Kidney glomerular epithelial cell (primary cell): ENCODE measurements at regions not wholly inside any gene's neighbourhood (a gene's known extent, or its start where the extent isn't known, plus 50 kb on each side); places are given as distances from the start of the nearest gene placed in this dataset.

Experiments used
- DNase-seq: peaks from one replicate; lab custom pipeline; 2025; lab: John Stamatoyannopoulos, UW

DNA sequence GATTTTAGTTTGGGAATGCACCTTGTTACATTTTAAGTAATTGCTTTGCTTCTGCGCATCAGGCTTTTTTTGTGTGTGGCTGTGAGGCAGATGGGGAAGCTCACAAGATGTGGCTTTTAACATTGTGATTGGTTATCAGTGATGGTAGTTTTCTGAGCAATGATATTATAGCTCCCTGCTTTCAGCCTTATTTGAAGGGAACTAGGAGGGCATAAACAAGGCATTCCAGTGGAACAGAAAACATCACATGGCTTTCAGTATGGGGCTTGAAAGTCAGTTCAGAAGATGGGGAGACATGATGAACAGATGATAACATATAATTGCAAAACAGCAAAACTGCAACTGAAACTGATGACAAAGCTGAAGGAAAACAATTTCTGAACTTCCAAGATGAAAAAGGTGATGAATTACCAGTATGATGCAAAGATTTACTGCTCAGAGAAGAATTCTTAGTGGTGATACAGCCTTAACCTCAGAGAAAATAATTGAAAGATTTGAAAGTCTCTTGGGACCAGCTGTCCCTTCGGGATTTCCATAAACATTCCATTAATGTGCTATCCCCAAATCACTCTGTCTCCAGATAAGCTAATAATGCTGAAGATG lies 439.7 kb downstream of the RND3 start:
- peak; percentile 8 for DNase-seq

DNA sequence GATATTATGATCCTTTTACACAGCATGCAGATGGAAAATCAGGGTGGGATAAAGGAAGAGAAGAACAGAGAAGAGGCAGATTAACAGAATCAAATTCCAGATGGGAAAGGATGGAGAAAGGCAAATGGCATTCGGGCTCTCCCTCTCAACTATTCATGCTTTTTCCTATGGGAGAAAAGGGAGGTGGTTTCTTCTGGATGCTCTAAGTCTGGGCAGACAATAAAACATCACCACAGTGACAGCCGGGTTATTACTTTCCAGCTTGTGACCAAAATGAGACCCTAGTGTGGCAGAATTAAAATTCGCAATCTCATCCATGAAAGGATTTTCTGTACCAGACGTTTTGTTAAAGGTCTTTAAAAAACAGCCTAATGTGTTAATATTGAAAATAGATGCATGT lies 440.7 kb downstream of the RND3 start:
- DNase-seq, result no peak

DNA sequence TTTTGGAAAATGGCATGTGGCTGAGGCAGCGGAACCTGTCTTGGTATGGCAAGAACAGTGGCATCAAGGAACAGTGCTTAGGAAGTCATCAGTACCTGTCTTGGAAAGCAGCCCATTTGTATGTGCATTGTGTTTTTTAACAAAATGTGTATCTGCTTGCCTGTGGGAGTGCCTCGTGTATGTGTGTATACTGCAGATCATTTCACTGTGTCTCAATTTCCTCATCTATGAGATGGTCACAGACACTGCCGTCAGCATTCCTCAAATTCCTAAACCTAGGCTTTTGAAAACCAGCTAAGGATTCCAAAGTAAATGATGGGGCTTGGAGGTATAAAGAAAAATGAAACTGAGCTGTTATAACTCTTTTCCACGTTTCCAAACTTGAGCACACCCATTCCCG lies 441.3 kb downstream of the RND3 start:
- peak; percentile 46 for DNase-seq

DNA sequence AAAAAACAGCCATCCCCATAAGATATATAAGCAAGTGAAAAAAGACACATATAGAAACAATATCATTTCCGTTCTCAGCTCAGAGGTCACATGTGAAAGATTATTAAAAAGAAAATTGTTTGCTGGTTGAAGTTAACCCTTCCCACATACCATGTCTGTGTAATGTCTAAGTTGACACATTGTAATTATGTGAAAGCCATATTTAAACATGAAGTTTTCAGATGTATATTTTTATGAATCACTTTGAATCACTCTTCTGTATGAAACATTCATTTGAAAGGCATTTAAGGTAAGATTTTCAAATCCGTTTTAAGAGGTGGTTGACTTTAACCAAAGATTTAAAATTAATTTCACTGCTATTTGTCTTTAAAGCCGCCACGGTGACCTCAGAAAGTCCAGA lies 441.9 kb downstream of the RND3 start:
- DNase-seq, result no peak

DNA sequence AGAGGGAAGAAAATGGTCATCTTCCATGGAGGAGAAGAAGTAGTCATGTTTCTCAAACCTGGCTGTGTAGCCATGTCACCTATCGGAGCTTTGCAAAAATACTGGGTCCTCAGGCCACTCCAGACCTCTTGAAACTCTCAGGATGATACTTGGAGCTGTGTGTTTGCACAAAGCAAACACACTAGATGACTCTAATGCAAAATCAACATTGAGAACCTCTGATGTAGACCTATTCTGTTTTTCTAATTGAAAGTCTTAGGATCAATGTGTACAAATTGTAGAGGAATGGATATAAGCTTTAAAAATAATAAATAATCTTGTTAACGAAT lies 444.3 kb downstream of the RND3 start:
- no peak for DNase-seq

DNA sequence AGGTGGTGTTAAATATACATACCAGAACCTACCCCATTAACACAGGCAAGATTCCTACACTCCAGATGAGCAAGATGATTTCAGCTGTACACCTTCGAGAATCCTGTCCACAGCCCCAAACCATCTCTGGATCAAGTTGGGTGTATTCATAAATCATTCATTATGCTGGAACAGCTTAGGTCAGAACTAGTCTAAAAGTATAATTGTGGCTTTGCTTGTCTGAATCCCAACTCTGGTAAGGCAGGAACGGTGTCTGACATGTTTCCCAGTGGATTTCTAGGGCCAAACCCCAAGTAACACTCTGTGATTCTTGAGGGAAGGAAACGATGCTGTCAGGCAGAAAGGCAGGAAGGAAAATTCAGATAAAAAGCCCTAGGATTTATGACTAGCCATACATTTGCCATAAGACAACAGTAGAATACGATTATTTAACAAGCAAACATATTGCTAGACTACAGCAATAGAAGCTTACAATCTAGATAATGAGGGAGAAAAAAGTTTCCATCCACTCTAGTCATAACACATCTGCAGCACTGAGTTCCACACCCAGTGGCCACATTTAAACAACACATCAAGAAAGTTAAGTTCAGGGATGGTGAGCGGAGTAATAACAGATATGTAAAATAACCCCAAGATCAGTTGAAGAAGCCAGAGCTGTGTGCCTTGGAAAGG lies 444.8 kb downstream of the RND3 start:
- no peak for DNase-seq

DNA sequence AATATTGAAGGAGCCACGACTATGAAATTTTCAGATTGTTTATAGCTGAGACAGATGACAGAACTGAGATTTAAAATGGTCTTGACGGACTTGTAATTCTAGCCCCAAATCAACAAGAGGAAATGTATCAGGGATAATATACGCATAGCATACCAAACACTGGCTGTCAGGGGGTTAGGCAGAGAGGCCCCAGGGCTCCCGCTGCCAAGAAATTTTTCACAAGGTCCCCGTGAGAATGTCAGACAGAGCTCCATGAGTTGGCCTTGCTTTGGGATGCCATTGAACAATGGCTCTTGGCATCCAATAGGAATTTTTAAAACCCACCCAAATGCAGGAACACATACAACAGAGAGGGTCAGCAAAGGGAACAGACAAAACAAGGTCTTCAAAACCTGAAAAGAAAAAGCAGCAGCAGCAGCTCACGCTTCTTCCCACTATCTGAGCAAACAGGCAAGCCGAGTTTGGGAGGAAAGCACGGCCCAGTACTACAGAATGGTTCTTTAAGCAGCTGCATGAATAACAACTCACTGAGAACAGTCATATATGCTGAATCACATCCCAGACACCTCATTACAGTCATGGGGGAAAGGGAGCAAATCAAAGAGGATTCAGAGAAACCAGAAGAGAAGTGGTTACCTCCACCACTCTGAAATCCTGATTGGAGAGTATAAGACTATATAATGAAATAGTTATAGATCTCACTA lies 445.6 kb downstream of the RND3 start:
- no peak for DNase-seq

DNA sequence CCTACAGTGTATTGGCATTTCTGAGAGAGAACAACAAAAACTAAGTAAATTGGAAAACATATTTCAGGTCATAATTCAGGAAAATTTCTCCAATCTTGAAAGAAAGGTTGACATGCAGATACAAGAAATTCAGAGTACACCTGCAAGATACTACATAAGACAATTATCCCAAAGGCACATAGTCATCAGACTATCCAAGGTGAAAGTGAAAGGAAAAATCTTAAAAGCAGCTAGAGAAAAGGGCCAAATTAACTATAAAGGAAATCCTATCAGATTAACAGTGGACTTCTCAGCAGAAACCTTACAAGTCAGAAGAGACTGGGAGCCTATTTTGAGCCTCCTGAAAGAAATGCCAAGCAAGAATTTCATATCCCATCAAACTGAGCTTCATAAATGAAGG lies 449.0 kb upstream of the MMADHC start:
- DNase-seq, result no peak

DNA sequence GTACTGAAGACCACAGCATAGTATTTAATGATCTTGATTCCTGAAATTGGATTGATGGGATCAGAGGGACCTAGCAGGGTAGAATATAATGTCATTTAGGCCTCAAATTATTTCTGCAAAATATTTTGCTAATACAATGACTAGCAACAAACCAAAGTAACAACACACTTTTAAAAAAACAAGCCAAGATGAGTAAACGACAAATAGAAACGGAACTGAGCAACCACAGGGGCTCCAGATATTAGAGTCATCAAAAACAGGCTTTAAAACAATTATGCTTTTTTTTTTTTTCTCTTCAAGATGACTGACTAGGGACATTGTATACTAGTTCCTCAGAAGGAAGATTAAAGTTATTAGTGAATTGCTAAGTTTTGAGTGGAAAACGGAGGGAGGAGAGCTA lies 447.1 kb upstream of the MMADHC start:
- no peak for DNase-seq

DNA sequence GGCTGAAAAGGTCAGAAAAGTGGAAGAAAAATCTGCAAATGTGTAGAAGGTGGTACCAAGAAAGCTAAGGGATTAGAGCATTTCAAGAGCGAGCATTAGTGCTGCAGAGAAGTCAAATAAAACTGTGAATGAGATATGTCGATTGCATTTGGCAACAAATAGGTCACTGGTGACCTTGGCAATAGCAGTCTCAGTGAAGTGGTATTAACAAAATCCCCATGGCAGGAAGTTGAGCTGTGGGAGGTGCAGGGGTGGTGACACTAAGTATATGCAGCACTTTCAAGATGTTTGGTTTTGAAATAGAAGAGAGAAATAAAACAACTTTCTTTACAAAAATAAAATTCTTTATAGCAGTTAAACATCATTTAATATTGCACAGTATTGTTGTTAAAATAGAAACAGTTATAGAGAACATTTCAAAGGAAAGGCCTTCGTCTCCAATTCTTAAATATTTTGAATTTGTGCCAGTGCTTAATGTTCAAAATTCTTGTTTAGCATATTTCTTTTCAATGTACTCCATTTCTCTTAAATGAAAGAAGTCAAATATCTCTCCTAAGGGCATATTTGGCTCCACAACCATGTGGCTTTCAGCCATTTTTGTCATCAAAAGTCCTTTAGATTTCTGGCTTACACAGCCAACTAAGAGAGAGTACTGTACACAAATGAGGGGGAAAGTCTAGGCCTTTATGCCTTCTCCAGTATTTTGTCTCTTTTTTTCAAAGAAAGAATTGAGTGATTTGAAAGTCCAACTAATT lies 443.0 kb upstream of the MMADHC start:
- DNase-seq, result no peak

DNA sequence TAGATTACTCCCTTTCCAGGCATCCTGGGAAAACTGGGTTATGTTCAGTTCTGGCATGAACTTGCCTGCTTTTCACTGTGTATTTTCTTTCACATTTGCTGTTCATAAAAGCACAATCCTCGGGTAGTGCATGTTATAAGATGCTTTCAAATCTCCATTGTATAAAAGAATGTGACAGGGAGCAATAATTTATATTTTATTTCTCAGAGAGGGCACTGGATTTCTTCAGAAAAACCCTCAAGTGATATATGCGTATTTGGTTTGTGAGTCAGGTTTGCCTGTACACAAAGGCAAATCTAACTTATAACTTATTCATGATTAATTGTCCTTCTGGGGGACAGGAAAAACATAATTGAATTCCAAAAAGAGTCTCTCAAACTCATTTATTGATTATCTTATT lies 440.7 kb upstream of the MMADHC start:
- DNase-seq, result no peak

DNA sequence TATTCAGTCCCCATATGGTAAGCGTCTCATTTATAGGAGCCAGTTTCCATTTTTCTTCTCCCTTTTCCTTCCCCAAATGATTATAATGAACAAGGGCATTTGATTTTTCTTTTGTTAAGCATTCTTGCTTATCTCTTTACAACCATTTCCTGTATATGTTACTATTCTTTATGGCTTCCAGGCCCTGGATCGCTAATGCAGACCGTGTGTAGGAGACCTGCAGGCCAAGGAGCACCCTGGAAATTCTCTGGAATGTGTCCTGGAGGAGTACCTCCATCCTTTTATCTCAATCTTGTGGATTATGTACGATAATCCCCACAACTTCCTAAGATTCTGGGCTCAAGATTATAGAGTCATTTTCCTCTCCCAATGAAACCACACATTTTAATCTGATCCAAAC lies 439.6 kb upstream of the MMADHC start:
- no peak for DNase-seq

DNA sequence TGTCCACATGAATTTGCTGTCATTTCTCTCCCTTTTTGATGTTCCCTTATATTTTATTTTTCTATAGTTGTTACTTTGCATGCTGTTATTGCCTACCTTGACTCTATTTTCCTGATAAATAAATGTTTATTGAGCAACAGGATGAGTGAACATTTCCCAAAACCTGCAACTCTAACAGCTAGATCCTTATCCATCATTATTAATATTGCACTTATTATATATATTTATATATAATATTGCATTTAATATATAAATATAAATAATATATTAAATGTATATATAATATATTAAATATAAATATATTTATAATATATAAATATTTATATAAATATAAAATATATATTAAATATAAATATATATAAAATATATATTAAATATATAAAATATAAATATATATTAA lies 436.1 kb upstream of the MMADHC start:
- DNase-seq, result no peak

DNA sequence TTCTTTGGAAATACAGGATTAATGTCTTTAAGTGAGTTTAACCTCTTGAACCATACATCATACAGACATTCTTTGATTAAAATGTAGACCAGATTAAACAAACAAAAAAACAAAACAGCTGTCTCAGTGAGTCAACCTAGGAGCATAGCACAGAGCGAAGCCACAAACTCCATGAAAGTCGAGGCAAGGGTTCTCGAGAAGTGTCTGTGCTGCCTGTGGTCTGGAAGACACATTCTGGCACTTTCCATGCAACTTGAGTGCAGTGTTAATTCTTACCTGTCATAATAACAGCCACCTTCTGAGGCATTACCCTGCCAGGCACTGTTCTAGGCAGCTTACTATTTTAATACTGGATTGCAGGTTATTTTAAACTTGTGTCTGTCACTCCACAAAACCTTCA lies 435.5 kb upstream of the MMADHC start:
- no peak for DNase-seq

DNA sequence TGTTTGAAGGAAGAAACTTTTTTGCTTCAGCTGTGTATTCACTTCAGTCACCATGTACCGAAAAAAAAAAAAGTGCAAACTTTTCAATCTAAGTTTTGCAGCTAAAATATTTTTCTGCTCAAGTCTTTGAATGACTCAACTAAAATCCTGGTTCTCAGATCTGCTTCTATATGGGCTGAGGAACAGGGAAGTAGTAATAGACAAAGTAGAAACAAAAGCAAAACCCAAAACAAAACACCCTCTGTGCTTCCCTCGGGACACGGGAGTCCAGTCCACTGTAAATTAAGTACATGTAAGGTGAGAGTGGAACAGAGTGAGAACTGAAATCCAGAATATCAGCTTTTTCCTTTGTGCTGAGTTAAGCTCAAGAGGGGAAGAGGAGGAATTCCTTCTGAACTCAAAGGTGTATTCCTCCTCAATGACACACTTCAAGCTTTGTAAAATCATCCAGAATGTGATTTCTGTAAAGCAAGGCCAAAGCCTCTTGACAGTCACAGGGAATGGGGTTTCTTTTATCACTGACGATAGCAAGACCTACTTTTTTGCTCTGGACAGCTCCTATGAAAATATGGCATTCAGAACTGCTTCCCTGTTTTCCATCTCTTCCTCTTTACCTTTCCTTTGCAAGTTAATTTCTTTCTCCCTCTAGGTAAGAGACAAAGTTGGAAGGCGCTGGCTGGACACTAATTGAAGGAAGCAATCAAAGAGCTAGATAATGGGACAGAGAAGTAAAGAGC lies 433.5 kb upstream of the MMADHC start:
- no peak for DNase-seq

DNA sequence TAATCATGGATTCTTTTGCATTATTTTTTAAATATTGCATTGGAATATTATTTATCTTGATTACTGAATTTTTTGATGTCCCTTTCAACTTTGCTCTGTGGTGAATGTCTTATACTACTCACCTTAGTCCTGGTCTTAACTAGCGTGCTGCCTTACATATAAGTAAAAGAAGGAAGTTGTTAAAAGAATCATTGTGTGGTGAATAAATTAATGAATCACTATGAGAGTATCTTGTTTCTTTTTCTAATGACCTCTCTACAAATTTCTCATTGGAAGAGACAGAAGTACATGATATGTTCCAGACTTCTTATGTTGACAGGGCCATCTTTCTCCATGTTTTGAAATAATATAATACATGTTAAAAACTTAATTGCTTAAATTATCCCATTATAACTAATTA lies 432.6 kb upstream of the MMADHC start:
- no peak for DNase-seq

DNA sequence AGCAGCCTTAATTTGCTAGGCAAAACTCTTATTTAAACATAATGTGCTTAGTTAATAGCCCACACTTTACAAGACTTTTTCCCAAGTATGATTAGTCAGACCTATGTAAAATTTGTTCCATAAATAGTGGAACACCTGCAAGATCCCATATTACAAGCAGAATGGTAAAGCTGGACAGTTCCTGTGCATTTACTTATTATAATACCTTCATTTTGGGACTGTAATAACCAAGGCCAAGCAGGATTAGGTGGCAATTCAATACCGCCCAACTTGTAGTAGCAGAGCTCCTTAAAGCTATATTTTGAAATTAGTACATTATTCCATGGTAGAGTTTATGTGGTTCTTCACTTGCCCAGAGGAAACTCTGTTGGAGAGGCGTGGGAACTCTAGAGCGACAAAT lies 431.5 kb upstream of the MMADHC start:
- no peak for DNase-seq

DNA sequence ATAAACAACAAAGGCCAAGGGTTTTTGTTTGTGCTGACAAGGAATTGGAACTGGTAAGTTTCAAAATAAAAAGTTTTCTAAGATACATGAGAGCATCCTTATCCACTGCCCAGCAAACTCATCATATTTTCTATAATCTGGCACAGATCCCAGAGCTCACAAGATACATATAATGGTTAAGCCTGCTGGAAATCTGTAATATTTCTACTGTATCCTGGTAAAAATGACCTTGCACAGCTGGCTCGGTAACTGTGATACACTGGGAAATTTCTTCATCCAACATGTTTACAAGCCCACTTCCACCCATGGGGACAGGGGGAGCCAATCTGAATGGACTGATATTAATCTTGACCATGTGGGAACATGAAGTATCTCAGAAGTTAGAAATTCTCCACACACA lies 425.4 kb upstream of the MMADHC start:
- no peak for DNase-seq

DNA sequence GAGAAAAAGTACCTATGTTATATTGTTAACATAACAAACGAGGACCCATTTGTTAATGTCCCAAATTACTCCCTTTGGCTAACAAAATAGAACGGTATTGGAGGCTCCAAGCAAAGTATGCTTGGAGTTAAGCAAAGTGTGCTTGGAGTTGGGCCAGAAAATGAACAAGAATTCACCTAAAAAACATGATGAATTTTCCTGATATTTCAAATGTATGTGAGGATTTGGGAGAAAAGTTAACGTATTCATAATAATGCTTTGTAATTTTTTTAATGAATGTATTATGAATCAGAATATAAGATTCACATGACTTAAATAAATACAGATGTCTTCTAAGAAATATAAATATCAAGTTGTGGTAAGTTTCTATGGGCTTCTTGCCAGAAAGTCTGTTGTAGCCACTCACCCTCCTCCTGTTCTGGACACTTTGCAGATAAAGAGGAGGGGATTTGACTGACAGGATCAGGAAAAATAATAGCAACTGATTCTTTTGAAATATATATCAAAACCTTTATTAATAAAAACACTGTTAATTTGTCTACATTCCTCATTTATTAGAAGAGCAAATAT lies 423.7 kb upstream of the MMADHC start:
- no peak for DNase-seq

DNA sequence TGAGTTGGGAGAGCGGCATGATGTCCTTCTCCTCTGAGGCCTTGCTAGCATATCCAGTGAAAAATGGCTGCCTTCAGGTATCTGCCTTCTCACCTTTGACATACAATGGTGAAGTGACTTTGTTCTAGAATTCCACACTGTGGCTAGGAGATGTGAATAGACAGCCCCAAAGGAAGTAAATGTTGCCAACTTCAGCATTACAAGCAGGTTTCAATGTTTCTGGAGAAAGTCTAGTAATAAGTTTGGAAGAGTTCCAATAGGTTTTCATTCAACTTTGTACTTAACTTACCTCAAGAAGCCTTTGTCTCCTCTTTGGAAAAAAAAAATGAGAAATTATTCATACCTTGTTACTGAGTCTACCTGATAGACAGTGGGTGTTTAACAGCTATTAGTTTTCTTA lies 421.3 kb upstream of the MMADHC start:
- DNase-seq, result no peak

DNA sequence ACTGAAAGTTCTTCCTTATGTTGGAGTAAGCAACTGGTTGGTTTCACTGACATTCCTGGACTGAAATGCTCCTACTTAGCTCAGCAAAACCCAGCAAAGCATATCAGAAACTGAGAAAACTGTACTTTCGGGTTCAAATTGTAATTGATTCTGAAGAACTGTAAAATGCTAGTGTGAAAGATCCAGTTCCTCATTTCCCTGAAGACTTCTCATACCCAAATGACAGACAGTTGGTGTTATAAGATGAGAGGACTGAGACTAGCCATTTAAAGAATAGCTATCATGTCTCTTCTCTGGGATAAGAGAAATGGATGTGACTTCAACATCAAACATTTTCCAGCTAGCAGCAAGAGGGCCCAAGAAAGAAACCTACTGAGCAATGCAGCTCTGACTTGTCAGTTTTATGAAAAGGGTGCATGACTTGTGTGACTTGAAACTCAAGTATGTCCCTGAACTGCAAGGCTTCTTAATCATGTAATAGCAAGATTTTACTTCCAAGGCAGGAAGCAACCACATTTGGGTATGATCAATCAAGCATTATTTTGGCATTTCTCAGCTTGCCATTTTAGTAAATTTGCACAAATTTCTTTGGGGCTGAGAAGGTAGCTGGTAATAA lies 420.3 kb upstream of the MMADHC start:
- no peak for DNase-seq

DNA sequence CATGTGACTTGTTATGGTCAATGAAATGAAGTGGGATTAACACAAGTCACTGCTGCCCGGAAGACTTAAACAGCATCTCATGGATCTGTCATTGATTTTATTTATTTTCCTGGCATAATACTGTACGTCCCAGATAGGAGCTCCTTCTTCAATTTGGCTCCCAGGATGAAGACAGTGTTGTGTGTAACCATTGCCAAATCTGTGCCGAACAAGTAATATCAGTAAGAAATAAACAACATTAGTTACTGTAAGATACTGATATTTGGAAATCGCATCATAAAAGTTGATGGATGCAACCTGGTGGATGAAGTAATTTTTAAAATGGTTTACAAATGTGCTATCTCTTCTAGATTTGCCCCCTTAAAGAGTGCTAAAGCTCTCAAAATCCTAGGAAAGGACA lies 419.0 kb upstream of the MMADHC start:
- no peak for DNase-seq
